ENCODE measurements at regions not wholly inside any gene's neighbourhood (a gene's known extent, or its start where the extent isn't known, plus 50 kb on each side); places are given as distances from the start of the nearest gene placed in this dataset.

DNA sequence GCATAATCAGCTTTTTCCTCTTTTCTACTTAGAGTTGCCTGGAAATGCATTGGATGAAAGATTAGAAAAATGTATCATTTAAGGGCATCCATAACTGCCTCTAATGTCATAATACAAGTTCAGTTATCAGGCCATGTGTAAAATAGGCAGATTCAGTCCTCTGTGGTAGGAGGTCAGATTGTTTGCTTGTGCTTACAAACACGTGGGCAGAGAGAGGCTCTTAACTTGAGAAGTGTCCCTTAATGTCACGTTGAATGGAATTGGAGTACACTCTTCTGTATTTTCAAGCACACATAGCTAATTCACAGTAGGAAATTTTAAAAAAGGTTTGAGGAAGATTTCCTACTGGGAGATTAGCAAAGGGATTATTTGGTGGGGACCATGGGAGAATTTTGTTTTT is 359.8 kb upstream of the MTPN start:
- DNase-seq (ENCODE audit: extremely low read depth in 1 of 2, low read depth in 1 of 2), result no peak

GRCh38 chr7:136333636-136334035 is 356.5 kb upstream of the MTPN start:
- no peak for DNase-seq (ENCODE audit: extremely low read depth in 1 of 2, low read depth in 1 of 2)

DNA sequence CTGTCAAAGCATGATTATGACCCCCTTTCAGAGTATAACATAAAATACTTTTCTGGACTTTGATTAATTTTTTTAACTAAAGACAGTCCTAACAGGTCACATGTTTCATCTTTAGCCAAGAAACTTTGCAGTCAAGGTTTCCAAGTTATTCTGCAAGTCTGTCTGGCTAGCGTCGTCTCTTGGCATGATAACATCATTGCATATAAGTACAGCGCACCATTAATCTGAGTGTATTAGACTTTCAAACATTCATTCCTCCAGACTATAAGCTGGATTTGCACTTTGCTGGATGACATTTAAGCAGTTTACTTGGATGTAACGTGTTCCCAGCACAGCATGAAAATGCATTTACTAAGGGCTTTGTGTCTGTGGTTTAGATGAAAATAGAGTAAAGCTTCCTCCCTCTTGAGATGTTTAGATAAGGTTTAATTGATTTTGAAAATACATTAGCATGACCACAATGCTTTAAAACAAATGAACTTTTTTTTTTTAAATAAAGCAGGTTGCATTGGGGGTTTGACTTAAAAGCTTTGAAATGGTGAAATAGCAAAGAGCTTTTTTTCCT is 349.0 kb upstream of the MTPN start:
- DNase-seq (ENCODE audit: extremely low read depth in 1 of 2, low read depth in 1 of 2), result no peak

DNA sequence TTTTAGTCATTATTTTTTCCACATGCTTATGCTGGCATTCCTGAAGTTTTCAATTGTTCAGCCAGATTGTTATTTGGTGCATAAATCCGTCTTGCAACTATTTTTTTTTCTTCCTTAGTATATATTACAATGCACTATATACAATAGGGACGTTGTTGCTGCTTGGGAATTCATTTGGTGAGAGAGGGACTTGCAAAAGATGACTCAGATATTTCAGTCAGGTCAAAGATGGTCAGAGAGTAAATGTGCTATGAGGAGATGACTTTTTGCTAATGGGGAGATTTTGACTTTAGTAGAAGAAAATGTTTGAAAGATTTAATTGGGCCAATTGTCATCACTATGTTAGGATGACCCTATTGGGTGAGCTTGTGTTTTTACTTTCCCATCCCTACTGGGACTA is 348.4 kb upstream of the MTPN start:
- no peak for DNase-seq (ENCODE audit: extremely low read depth in 1 of 2, low read depth in 1 of 2)

GRCh38 chr7:136325027-136325426 is 347.9 kb upstream of the MTPN start:
- DNase-seq (ENCODE audit: extremely low read depth in 1 of 2, low read depth in 1 of 2), result no peak

DNA sequence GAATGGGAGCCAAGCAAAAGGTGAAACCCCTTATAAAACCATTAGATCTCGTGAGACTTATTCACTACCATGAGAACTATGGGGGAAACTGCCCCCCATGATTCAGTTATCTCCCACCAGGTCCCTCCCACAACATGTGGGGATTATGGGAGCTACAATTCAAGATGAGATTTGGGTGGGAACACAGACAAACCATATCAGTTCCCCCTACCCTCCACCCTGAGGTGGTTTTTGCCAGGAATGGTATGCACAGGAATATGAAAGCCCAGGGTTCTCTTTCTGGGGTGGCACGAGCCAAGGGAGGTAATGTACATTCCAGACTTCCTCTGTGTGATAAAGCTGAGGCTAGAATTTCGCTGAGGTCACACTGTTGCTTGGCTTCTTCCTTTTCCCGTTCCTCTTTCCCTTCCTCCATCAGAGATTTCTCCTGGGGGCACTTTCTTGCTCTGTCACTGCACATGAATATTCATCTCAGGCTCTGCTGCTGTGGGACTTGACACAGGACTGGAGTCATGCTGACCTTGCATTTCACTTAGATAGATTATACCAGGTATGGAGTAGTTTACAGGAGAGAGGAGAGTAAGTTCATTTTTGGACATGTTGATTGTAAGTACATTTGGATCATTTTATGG is 347.0 kb upstream of the MTPN start:
- no peak for DNase-seq (ENCODE audit: extremely low read depth in 1 of 2, low read depth in 1 of 2)

- DNase-seq (ENCODE audit: extremely low read depth in 1 of 2, low read depth in 1 of 2), result no peak
Observed at GRCh38 chr7:136312592-136312991, 335.4 kb upstream of the MTPN start.

- DNase-seq (ENCODE audit: extremely low read depth in 1 of 2, low read depth in 1 of 2), result no peak
Observed at GRCh38 chr7:136309407-136309806, 332.2 kb upstream of the MTPN start.

GRCh38 chr7:136308230-136308629 is 331.1 kb upstream of the MTPN start:
- DNase-seq (ENCODE audit: extremely low read depth in 1 of 2, low read depth in 1 of 2), result no peak

GRCh38 chr7:136303162-136303561 is 326.0 kb upstream of the MTPN start:
- DNase-seq (ENCODE audit: extremely low read depth in 1 of 2, low read depth in 1 of 2), result no peak

- no peak for DNase-seq (ENCODE audit: extremely low read depth in 1 of 2, low read depth in 1 of 2)
Observed at GRCh38 chr7:136302049-136302448, 324.9 kb upstream of the MTPN start.

GRCh38 chr7:136294977-136295376 is 317.8 kb upstream of the MTPN start:
- DNase-seq (ENCODE audit: extremely low read depth in 1 of 2, low read depth in 1 of 2), result no peak

- no peak for DNase-seq (ENCODE audit: extremely low read depth in 1 of 2, low read depth in 1 of 2)
Observed at GRCh38 chr7:136293841-136294391, 316.8 kb upstream of the MTPN start.

GRCh38 chr7:136293272-136293671 is 316.1 kb upstream of the MTPN start:
- DNase-seq (ENCODE audit: extremely low read depth in 1 of 2, low read depth in 1 of 2), result no peak

GRCh38 chr7:136292365-136292764 is 315.2 kb upstream of the MTPN start:
- DNase-seq (ENCODE audit: extremely low read depth in 1 of 2, low read depth in 1 of 2), result no peak

- DNase-seq (ENCODE audit: extremely low read depth in 1 of 2, low read depth in 1 of 2), result no peak
Observed at GRCh38 chr7:136290351-136290750, 313.2 kb upstream of the MTPN start.

DNA sequence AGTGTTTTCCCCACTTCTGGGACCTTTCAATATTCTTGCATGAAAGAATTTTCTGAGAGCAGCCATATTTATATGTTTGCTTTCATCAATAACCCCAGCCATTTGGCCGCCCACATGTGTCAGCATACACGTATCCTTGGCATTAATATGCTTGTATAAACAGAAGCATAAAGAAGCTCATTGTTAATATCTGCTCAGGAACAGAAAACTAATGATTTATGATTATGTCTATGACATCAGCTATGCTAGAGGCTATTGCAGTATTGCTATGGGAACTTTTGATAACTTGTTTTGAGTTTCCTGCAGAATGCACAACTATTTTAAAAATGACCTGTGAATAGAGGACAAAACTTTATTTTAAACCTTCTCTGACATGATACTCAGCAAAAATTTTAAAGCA is 300.9 kb upstream of the MTPN start:
- no peak for DNase-seq (ENCODE audit: extremely low read depth in 1 of 2, low read depth in 1 of 2)

- DNase-seq (ENCODE audit: extremely low read depth in 1 of 2, low read depth in 1 of 2), result no peak
Observed at GRCh38 chr7:136275794-136276193, 298.6 kb upstream of the MTPN start.

GRCh38 chr7:136274636-136275345 is 297.6 kb upstream of the MTPN start:
- DNase-seq (ENCODE audit: extremely low read depth in 1 of 2, low read depth in 1 of 2), result no peak

DNA sequence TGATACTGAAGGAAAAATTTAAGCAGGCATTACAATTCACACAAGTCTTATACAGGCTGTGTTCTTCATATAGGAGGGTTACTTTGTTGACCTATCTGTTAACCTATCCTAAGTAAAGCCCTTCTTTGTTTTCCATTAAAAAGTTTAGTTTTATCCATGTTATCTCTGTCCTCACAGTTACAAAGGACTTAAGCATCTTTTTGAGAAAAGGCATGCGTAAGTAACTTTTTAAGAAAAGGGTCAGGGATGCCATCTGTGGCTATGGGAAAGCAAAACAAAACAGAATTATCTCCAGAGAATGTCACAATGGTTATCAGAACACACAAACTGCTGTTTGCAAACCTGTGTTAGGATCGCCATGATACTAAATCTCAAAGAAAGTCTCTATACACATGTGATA is 295.8 kb upstream of the MTPN start:
- no peak for DNase-seq (ENCODE audit: extremely low read depth in 1 of 2, low read depth in 1 of 2)

DNA sequence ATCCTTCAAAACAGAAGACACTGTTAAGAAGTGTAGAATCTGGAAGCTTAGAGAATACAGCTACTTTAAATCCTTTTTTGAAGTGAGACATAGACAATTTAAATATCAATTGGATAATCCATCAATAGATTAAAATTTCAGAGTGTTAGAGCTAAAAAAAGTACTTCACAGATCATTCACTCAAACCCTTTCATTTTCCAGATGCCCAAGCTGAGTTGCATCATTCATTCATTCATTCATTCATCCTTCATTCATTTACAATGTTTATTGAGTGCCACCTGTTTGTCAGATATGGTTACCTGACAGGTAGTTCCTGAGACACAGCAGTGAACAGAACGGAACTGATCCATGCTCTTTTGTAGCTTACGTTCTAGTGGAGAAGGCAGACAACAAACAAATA is 290.7 kb upstream of the MTPN start:
- DNase-seq (ENCODE audit: extremely low read depth in 1 of 2, low read depth in 1 of 2), result no peak

DNA sequence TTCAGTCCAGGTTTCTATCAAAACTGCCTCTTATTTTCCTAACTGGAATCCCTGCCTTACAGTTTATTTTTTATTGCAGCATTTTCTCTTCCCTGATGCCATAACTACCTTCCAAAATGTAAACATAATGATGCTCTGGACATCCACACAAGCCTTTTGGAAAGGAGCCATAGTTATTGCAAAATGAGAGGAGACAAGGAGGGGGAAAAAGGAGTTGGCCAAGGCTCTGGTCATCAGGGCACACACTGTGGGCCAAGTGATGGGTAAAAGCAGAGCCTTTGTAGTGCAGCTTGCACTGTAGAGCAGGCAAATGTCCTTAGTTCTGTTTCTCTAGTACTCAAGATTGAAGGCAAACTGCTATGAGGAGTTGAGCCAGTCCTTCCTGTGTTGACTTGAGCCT is 289.3 kb upstream of the MTPN start:
- DNase-seq (ENCODE audit: extremely low read depth in 1 of 2, low read depth in 1 of 2), result no peak
